Thyroid gland (tissue), 4 donors: ENCODE measurements at regions not wholly inside any gene's neighbourhood (a gene's known extent, or its start where the extent isn't known, plus 50 kb on each side); places are given as distances from the start of the nearest gene placed in this dataset.

Experiments
- POLR2A ChIP-seq, 2 donors: fragments of 450-650 bp; IDR thresholded peaks; one replicate each; pipeline ENCODE4 v1.6.1; 2017; ENCODE audit warnings: antibody characterized with exemption in 2 of 2, mild to moderate bottlenecking in 2 of 2, moderate library complexity in 1 of 2
- TF ChIP-seq, protein P1 (sequence below), 6 experiments: fragments of 200-600 bp in 3 of 6; fragments of 450-650 bp in 3 of 6; sonication (generic) in 3 of 6; IDR thresholded peaks; one replicate each; pipeline ENCODE4 v1.5.1; 2016 to 2019; ENCODE audit warnings: antibody characterized with exemption in 6 of 6, mild to moderate bottlenecking in 2 of 6, inconsistent platforms in 1 of 6, moderate library complexity in 1 of 6

DNA sequence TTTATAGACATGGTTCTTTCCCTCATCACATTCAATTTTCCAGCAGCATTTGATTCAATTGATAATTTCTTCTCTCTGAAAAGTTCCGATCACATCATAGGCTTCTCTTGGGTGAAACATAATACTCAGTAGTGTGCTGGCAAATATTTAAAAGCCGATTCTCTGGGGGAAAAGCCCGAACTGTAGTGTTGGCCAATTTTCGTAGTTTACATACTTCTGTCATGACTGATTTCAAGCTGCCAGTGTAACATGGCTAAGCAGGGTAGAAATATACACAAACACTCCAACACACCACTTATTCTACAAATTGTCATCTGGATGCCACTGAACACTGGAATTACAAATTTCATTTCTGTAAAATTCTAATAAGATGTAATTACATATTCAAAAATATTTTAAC, 56.1 kb upstream of the FREM2 start:
- TF ChIP-seq, protein P1, sequence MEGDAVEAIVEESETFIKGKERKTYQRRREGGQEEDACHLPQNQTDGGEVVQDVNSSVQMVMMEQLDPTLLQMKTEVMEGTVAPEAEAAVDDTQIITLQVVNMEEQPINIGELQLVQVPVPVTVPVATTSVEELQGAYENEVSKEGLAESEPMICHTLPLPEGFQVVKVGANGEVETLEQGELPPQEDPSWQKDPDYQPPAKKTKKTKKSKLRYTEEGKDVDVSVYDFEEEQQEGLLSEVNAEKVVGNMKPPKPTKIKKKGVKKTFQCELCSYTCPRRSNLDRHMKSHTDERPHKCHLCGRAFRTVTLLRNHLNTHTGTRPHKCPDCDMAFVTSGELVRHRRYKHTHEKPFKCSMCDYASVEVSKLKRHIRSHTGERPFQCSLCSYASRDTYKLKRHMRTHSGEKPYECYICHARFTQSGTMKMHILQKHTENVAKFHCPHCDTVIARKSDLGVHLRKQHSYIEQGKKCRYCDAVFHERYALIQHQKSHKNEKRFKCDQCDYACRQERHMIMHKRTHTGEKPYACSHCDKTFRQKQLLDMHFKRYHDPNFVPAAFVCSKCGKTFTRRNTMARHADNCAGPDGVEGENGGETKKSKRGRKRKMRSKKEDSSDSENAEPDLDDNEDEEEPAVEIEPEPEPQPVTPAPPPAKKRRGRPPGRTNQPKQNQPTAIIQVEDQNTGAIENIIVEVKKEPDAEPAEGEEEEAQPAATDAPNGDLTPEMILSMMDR (IDR thresholded peaks at IDR 0.05) = no peak
- no peak for TF ChIP-seq POLR2A (IDR thresholded peaks at IDR 0.05)
